ENCODE measurements at regions not wholly inside any gene's neighbourhood (a gene's known extent, or its start where the extent isn't known, plus 50 kb on each side); places are given as distances from the start of the nearest gene placed in this dataset.

- H3K4me3 ChIP-seq (ENCODE audit: low read depth, low read length) = no peak overlapping the region
- H3K4me1 ChIP-seq (ENCODE audit: control insufficient read depth, insufficient read depth, low read length, poor library complexity, severe bottlenecking) = no peaks in the 10 kb centered on the region
- H3K27me3 ChIP-seq (ENCODE audit: control insufficient read depth, insufficient read depth, low read length) = no peaks in the 10 kb centered on the region
- H3K27ac ChIP-seq (ENCODE audit: insufficient read depth, low read length, poor library complexity, severe bottlenecking) = no peak overlapping the region
- H3K36me3 Mint-ChIP-seq = no peaks in the 10 kb centered on the region
- no peaks in the 10 kb centered on the region for H3K36me3 ChIP-seq (ENCODE audit: control insufficient read depth, insufficient read depth, low read length)
- no peaks in the 10 kb centered on the region for H3K9me3 ChIP-seq (ENCODE audit: control insufficient read depth in 2 of 2, low read length in 2 of 2)
- ATAC-seq (ENCODE audit: low read depth in 2 of 2) = no peak
- no peak overlapping the region for H3K4me3 Mint-ChIP-seq
- H3K27ac Mint-ChIP-seq = no peak overlapping the region
- H3K9me3 Mint-ChIP-seq = peaks cover 0 to 21% (median 1%) of the 10 kb centered on the region in 7 donors
- H3K4me1 Mint-ChIP-seq = no peaks in the 10 kb centered on the region
- no peaks in the 10 kb centered on the region for H3K27me3 Mint-ChIP-seq
- no peak for DNase-seq
These were observed 289.3 kb upstream of the CTSO start for GRCh38 chr4:156243015-156243414.

GRCh38 chr4:156242390-156242789 is 288.7 kb upstream of the CTSO start:
- Mint-ChIP-seq H3K4me1 (no peaks in the 10 kb centered on the region), H3K36me3 (no peaks in the 10 kb centered on the region), H3K27ac (no peak overlapping the region), H3K4me3 (no peak overlapping the region), H3K27me3 (no peaks in the 10 kb centered on the region), H3K9me3 (peaks cover 0 to 21% (median 1%) of the 10 kb centered on the region in 7 donors)
- Histone ChIP-seq H3K9me3 (ENCODE audit: control insufficient read depth in 2 of 2, low read length in 2 of 2) (no peaks in the 10 kb centered on the region), H3K36me3 (ENCODE audit: control insufficient read depth, insufficient read depth, low read length) (no peaks in the 10 kb centered on the region), H3K4me3 (ENCODE audit: low read depth, low read length) (no peak overlapping the region), H3K27ac (ENCODE audit: insufficient read depth, low read length, poor library complexity, severe bottlenecking) (no peak overlapping the region), H3K4me1 (ENCODE audit: control insufficient read depth, insufficient read depth, low read length, poor library complexity, severe bottlenecking) (no peaks in the 10 kb centered on the region), H3K27me3 (ENCODE audit: control insufficient read depth, insufficient read depth, low read length) (no peaks in the 10 kb centered on the region)
- ATAC-seq (ENCODE audit: low read depth in 2 of 2) (no peak), DNase-seq (no peak)

- Mint-ChIP-seq H3K27me3 (no peaks in the 10 kb centered on the region), H3K27ac (no peak overlapping the region), H3K4me1 (no peaks in the 10 kb centered on the region), H3K36me3 (no peaks in the 10 kb centered on the region), H3K9me3 (peaks cover 0 to 18% (median 1%) of the 10 kb centered on the region in 7 donors), H3K4me3 (no peak overlapping the region)
- Histone ChIP-seq H3K4me1 (ENCODE audit: control insufficient read depth, insufficient read depth, low read length, poor library complexity, severe bottlenecking) (no peaks in the 10 kb centered on the region), H3K9me3 (ENCODE audit: control insufficient read depth in 2 of 2, low read length in 2 of 2) (no peaks in the 10 kb centered on the region), H3K27me3 (ENCODE audit: control insufficient read depth, insufficient read depth, low read length) (no peaks in the 10 kb centered on the region), H3K27ac (ENCODE audit: insufficient read depth, low read length, poor library complexity, severe bottlenecking) (no peak overlapping the region), H3K36me3 (ENCODE audit: control insufficient read depth, insufficient read depth, low read length) (no peaks in the 10 kb centered on the region), H3K4me3 (ENCODE audit: low read depth, low read length) (no peak overlapping the region)
- DNase-seq = no peak
- ATAC-seq (ENCODE audit: low read depth in 2 of 2) = no peak
These were observed 288.2 kb upstream of the CTSO start for GRCh38 chr4:156241896-156242295.

GRCh38 chr4:156238171-156238570 is 284.5 kb upstream of the CTSO start:
- H3K27me3 ChIP-seq (ENCODE audit: control insufficient read depth, insufficient read depth, low read length) = no peaks in the 10 kb centered on the region
- H3K27ac Mint-ChIP-seq = no peak overlapping the region
- H3K27me3 Mint-ChIP-seq = no peaks in the 10 kb centered on the region
- DNase-seq (no peak), ATAC-seq (ENCODE audit: low read depth in 2 of 2) (no peak)
- H3K27ac ChIP-seq (ENCODE audit: insufficient read depth, low read length, poor library complexity, severe bottlenecking) = no peak overlapping the region
- no peaks in the 10 kb centered on the region for H3K36me3 ChIP-seq (ENCODE audit: control insufficient read depth, insufficient read depth, low read length)
- H3K9me3 ChIP-seq (ENCODE audit: control insufficient read depth in 2 of 2, low read length in 2 of 2) = no peaks in the 10 kb centered on the region
- H3K4me3 ChIP-seq (ENCODE audit: low read depth, low read length) = no peak overlapping the region
- H3K36me3 Mint-ChIP-seq = no peaks in the 10 kb centered on the region
- no peaks in the 10 kb centered on the region for H3K4me1 ChIP-seq (ENCODE audit: control insufficient read depth, insufficient read depth, low read length, poor library complexity, severe bottlenecking)
- H3K4me3 Mint-ChIP-seq = no peak overlapping the region
- no peaks in the 10 kb centered on the region for H3K4me1 Mint-ChIP-seq
- H3K9me3 Mint-ChIP-seq = peaks cover 0 to 22% (median 7%) of the 10 kb centered on the region in 7 donors

GRCh38 chr4:156237231-156237630 is 283.6 kb upstream of the CTSO start:
- Mint-ChIP-seq H3K27ac (no peak overlapping the region), H3K4me1 (no peaks in the 10 kb centered on the region), H3K4me3 (no peak overlapping the region), H3K27me3 (no peaks in the 10 kb centered on the region), H3K9me3 (peaks cover 0 to 22% (median 7%) of the 10 kb centered on the region in 7 donors), H3K36me3 (no peaks in the 10 kb centered on the region)
- Histone ChIP-seq H3K4me3 (ENCODE audit: low read depth, low read length) (no peak overlapping the region), H3K27me3 (ENCODE audit: control insufficient read depth, insufficient read depth, low read length) (no peaks in the 10 kb centered on the region), H3K36me3 (ENCODE audit: control insufficient read depth, insufficient read depth, low read length) (no peaks in the 10 kb centered on the region), H3K4me1 (ENCODE audit: control insufficient read depth, insufficient read depth, low read length, poor library complexity, severe bottlenecking) (no peaks in the 10 kb centered on the region), H3K27ac (ENCODE audit: insufficient read depth, low read length, poor library complexity, severe bottlenecking) (no peak overlapping the region), H3K9me3 (ENCODE audit: control insufficient read depth in 2 of 2, low read length in 2 of 2) (no peaks in the 10 kb centered on the region)
- ATAC-seq (ENCODE audit: low read depth in 2 of 2) (no peak), DNase-seq (no peak)

GRCh38 chr4:156230176-156230575 is 276.5 kb upstream of the CTSO start:
- no peaks in the 10 kb centered on the region for H3K9me3 ChIP-seq (ENCODE audit: control insufficient read depth in 2 of 2, low read length in 2 of 2)
- ATAC-seq (ENCODE audit: low read depth in 2 of 2) (no peak), DNase-seq (no peak)
- Mint-ChIP-seq H3K9me3 (peaks cover 1 to 12% (median 2%) of the 10 kb centered on the region in 7 donors), H3K27ac (no peak overlapping the region), H3K27me3 (no peaks in the 10 kb centered on the region), H3K36me3 (no peaks in the 10 kb centered on the region), H3K4me3 (no peak overlapping the region), H3K4me1 (no peaks in the 10 kb centered on the region)
- no peaks in the 10 kb centered on the region for H3K4me1 ChIP-seq (ENCODE audit: control insufficient read depth, insufficient read depth, low read length, poor library complexity, severe bottlenecking)
- H3K27ac ChIP-seq (ENCODE audit: insufficient read depth, low read length, poor library complexity, severe bottlenecking) = no peak overlapping the region
- H3K36me3 ChIP-seq (ENCODE audit: control insufficient read depth, insufficient read depth, low read length) = no peaks in the 10 kb centered on the region
- H3K27me3 ChIP-seq (ENCODE audit: control insufficient read depth, insufficient read depth, low read length) = no peaks in the 10 kb centered on the region
- no peak overlapping the region for H3K4me3 ChIP-seq (ENCODE audit: low read depth, low read length)

GRCh38 chr4:156228676-156229075 is 275.0 kb upstream of the CTSO start:
- DNase-seq (no peak), ATAC-seq (ENCODE audit: low read depth in 2 of 2) (no peak)
- H3K4me3 Mint-ChIP-seq = no peak overlapping the region
- H3K9me3 Mint-ChIP-seq = peaks cover 0 to 7% (median 2%) of the 10 kb centered on the region in 7 donors
- H3K27ac ChIP-seq (ENCODE audit: insufficient read depth, low read length, poor library complexity, severe bottlenecking) = no peak overlapping the region
- no peaks in the 10 kb centered on the region for H3K36me3 ChIP-seq (ENCODE audit: control insufficient read depth, insufficient read depth, low read length)
- no peaks in the 10 kb centered on the region for H3K4me1 Mint-ChIP-seq
- H3K27me3 Mint-ChIP-seq = no peaks in the 10 kb centered on the region
- H3K36me3 Mint-ChIP-seq = no peaks in the 10 kb centered on the region
- H3K27me3 ChIP-seq (ENCODE audit: control insufficient read depth, insufficient read depth, low read length) = no peaks in the 10 kb centered on the region
- H3K27ac Mint-ChIP-seq = no peak overlapping the region
- H3K4me1 ChIP-seq (ENCODE audit: control insufficient read depth, insufficient read depth, low read length, poor library complexity, severe bottlenecking) = no peaks in the 10 kb centered on the region
- no peak overlapping the region for H3K4me3 ChIP-seq (ENCODE audit: low read depth, low read length)
- H3K9me3 ChIP-seq (ENCODE audit: control insufficient read depth in 2 of 2, low read length in 2 of 2) = no peaks in the 10 kb centered on the region

- Histone ChIP-seq H3K9me3 (ENCODE audit: control insufficient read depth in 2 of 2, low read length in 2 of 2) (no peaks in the 10 kb centered on the region), H3K36me3 (ENCODE audit: control insufficient read depth, insufficient read depth, low read length) (no peaks in the 10 kb centered on the region), H3K27me3 (ENCODE audit: control insufficient read depth, insufficient read depth, low read length) (no peaks in the 10 kb centered on the region), H3K27ac (ENCODE audit: insufficient read depth, low read length, poor library complexity, severe bottlenecking) (no peak overlapping the region), H3K4me1 (ENCODE audit: control insufficient read depth, insufficient read depth, low read length, poor library complexity, severe bottlenecking) (no peaks in the 10 kb centered on the region), H3K4me3 (ENCODE audit: low read depth, low read length) (no peak overlapping the region)
- Mint-ChIP-seq H3K4me1 (no peaks in the 10 kb centered on the region), H3K9me3 (peaks cover 0 to 7% (median 2%) of the 10 kb centered on the region in 7 donors), H3K36me3 (no peaks in the 10 kb centered on the region), H3K4me3 (no peak overlapping the region), H3K27ac (no peak overlapping the region), H3K27me3 (no peaks in the 10 kb centered on the region)
- no peak for ATAC-seq (ENCODE audit: low read depth in 2 of 2)
- no peak for DNase-seq
These were observed 273.7 kb upstream of the CTSO start for GRCh38 chr4:156227321-156227720.

Measured in CD4-positive, CD25-positive, alpha-beta regulatory T cell (primary cell).